ENCODE measurements at regions not wholly inside any gene's neighbourhood (a gene's known extent, or its start where the extent isn't known, plus 50 kb on each side); places are given as distances from the start of the nearest gene placed in this dataset.

DNA sequence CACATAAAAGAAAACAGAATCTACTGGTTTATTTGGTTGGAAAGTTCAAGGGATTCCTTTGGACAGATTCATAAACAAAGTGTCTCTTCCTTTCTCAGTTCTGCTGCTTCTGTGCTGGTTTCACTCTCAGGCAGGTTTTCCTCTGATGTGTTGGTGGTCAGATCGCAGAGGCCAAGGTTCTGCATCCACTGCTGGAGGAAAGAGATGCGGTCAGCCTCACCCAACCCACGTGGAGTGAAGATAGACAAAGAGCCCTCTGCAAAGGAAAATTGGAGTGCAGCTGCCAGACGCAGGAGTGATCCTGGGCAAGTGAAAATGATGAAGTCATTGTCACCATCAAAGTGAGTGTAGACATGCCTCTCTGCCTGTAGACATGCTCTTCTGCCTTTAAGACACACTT lies 352.0 kb downstream of the TSHZ3 start:
- TF ChIP-seq POLR2AphosphoS5 (IDR thresholded peaks at IDR 0.05; ENCODE audit: low read depth, low read length) (no peak), RAD21 (IDR thresholded peaks at IDR 0.05 in 1 of 2, conservative IDR thresholded peaks at IDR 0.05 in 1 of 2; ENCODE audit: low read depth in 2 of 2, low read length in 2 of 2) (no peak), BRCA1 (IDR thresholded peaks at IDR 0.05; ENCODE audit: low read depth, low read length) (no peak), EP300 (IDR thresholded peaks at IDR 0.05; ENCODE audit: borderline replicate concordance in 1 of 2, low read depth in 2 of 2, low read length in 2 of 2) (no peak), POLR2A (IDR thresholded peaks at IDR 0.05; ENCODE audit: control extremely low read depth in 1 of 2, low read depth in 2 of 2, low read length in 2 of 2) (no peak), CEBPB (IDR thresholded peaks at IDR 0.05; ENCODE audit: low read depth, low read length) (no peak), NANOG (IDR thresholded peaks at IDR 0.05; ENCODE audit: insufficient read depth, low read depth, low read length, poor library complexity, severe bottlenecking) (no peak), CREB1 (IDR thresholded peaks at IDR 0.05) (no peak)
- TF ChIP-seq, protein P1, sequence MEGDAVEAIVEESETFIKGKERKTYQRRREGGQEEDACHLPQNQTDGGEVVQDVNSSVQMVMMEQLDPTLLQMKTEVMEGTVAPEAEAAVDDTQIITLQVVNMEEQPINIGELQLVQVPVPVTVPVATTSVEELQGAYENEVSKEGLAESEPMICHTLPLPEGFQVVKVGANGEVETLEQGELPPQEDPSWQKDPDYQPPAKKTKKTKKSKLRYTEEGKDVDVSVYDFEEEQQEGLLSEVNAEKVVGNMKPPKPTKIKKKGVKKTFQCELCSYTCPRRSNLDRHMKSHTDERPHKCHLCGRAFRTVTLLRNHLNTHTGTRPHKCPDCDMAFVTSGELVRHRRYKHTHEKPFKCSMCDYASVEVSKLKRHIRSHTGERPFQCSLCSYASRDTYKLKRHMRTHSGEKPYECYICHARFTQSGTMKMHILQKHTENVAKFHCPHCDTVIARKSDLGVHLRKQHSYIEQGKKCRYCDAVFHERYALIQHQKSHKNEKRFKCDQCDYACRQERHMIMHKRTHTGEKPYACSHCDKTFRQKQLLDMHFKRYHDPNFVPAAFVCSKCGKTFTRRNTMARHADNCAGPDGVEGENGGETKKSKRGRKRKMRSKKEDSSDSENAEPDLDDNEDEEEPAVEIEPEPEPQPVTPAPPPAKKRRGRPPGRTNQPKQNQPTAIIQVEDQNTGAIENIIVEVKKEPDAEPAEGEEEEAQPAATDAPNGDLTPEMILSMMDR (IDR thresholded peaks at IDR 0.05; ENCODE audit: control extremely low read depth in 1 of 3, insufficient read depth in 1 of 3, low read depth in 1 of 3, low read length in 3 of 3) = no peak
